RCC 7860 (cell line): ENCODE measurements at regions not wholly inside any gene's neighbourhood (a gene's known extent, or its start where the extent isn't known, plus 50 kb on each side); places are given as distances from the start of the nearest gene placed in this dataset.

Source experiments
- DNase-seq: peaks from one replicate; pipeline ENCODE4 v3.0.0-alpha.2; 2015; ENCODE audit warnings: low spot score
- FAIRE-seq: peaks from 2 replicates; lab custom pipeline; 2012; peaks lifted over from hg19 to GRCh38; lab: Jason Lieb, UNC

GRCh38 chr16:72371307-72372086, 199.5 kb upstream of the PMFBP1 start:
- DNase-seq (peak; percentile 85), FAIRE-seq (peak; percentile 95)

- no peak for FAIRE-seq
- DNase-seq: no peak
Observed at GRCh38 chr16:72369274-72369673, 197.3 kb upstream of the PMFBP1 start.

GRCh38 chr16:72367851-72368250, 195.9 kb upstream of the PMFBP1 start:
- DNase-seq (no peak), FAIRE-seq (no peak)

GRCh38 chr16:72362973-72363372, 191.0 kb upstream of the PMFBP1 start:
- FAIRE-seq (no peak), DNase-seq (no peak)

- DNase-seq (no peak), FAIRE-seq (peak; percentile 70)
Observed at GRCh38 chr16:72362476-72362875, 190.5 kb upstream of the PMFBP1 start.

GRCh38 chr16:72357910-72358309, 186.0 kb upstream of the PMFBP1 start:
- no peak for FAIRE-seq

GRCh38 chr16:72355561-72355960, 183.6 kb upstream of the PMFBP1 start:
- DNase-seq (no peak), FAIRE-seq (no peak)

More at GRCh38 chr16:72357910-72358309, 186.0 kb upstream of the PMFBP1 start:
- no peak for DNase-seq

- no peak for FAIRE-seq
- DNase-seq: no peak
Observed at GRCh38 chr16:72349719-72350118, 177.8 kb upstream of the PMFBP1 start.

GRCh38 chr16:72332926-72333325, 161.0 kb upstream of the PMFBP1 start:
- FAIRE-seq: no peak
- DNase-seq: no peak

- no peak for FAIRE-seq
- no peak for DNase-seq
Observed at GRCh38 chr16:72324578-72324977, 152.6 kb upstream of the PMFBP1 start.

GRCh38 chr16:72317446-72317845, 145.5 kb upstream of the PMFBP1 start:
- FAIRE-seq (no peak), DNase-seq (no peak)

GRCh38 chr16:72313903-72314302, 141.9 kb upstream of the PMFBP1 start:
- FAIRE-seq (no peak), DNase-seq (no peak)

GRCh38 chr16:72312828-72313227, 140.9 kb upstream of the PMFBP1 start:
- DNase-seq (no peak), FAIRE-seq (no peak)

GRCh38 chr16:72311426-72311825, 139.5 kb upstream of the PMFBP1 start:
- DNase-seq (no peak), FAIRE-seq (no peak)

GRCh38 chr16:72309001-72309400, 137.0 kb upstream of the PMFBP1 start:
- FAIRE-seq (no peak), DNase-seq (no peak)

GRCh38 chr16:72308396-72308795, 136.4 kb upstream of the PMFBP1 start:
- no peak for DNase-seq
- FAIRE-seq: no peak

- FAIRE-seq: no peak
- no peak for DNase-seq
Observed at GRCh38 chr16:72302332-72302731, 130.4 kb upstream of the PMFBP1 start.

GRCh38 chr16:72301523-72302236, 129.7 kb upstream of the PMFBP1 start:
- DNase-seq (no peak), FAIRE-seq (no peak)

GRCh38 chr16:72300892-72301291, 128.9 kb upstream of the PMFBP1 start:
- FAIRE-seq (no peak), DNase-seq (no peak)

GRCh38 chr16:72299684-72300243, 127.8 kb upstream of the PMFBP1 start:
- DNase-seq: no peak
- no peak for FAIRE-seq

- DNase-seq: no peak
- no peak for FAIRE-seq
Observed at GRCh38 chr16:72298961-72299360, 127.0 kb upstream of the PMFBP1 start.

- DNase-seq (no peak), FAIRE-seq (no peak)
Observed at GRCh38 chr16:72295914-72296313, 124.0 kb upstream of the PMFBP1 start.
